SW480 (cell line): ENCODE measurements at regions not wholly inside any gene's neighbourhood (a gene's known extent, or its start where the extent isn't known, plus 50 kb on each side); places are given as distances from the start of the nearest gene placed in this dataset.

Experiments used
- DNase-seq: peaks from one replicate; pipeline ENCODE4 v3.0.0-alpha.2; 2016; ENCODE audit warnings: low spot score

- no peak for DNase-seq
These were observed 851.0 kb upstream of the PHF14 start for GRCh38 chr7:10122551-10123100.

- DNase-seq = no peak
These were observed 844.9 kb upstream of the PHF14 start for GRCh38 chr7:10128748-10129147.

- no peak for DNase-seq
These were observed 835.4 kb upstream of the PHF14 start for GRCh38 chr7:10138087-10138854.

GRCh38 chr7:10146271-10146670, 827.4 kb upstream of the PHF14 start:
- no peak for DNase-seq

- DNase-seq = no peak
These were observed 816.7 kb upstream of the PHF14 start for GRCh38 chr7:10156972-10157371.

- DNase-seq = no peak
These were observed 791.7 kb upstream of the PHF14 start for GRCh38 chr7:10181996-10182395.

- DNase-seq = no peak
These were observed 781.6 kb upstream of the PHF14 start for GRCh38 chr7:10192074-10192473.

GRCh38 chr7:10205696-10206095, 768.0 kb upstream of the PHF14 start:
- no peak for DNase-seq

GRCh38 chr7:10210000-10210399, 763.7 kb upstream of the PHF14 start:
- no peak for DNase-seq

GRCh38 chr7:10211016-10211415, 762.7 kb upstream of the PHF14 start:
- DNase-seq = no peak

- DNase-seq = no peak
These were observed 761.8 kb upstream of the PHF14 start for GRCh38 chr7:10211861-10212260.

GRCh38 chr7:10212649-10213048, 761.0 kb upstream of the PHF14 start:
- DNase-seq = no peak

GRCh38 chr7:10216462-10216861, 757.2 kb upstream of the PHF14 start:
- DNase-seq = no peak

- no peak for DNase-seq
These were observed 752.6 kb upstream of the PHF14 start for GRCh38 chr7:10221084-10221483.

- no peak for DNase-seq
These were observed 750.7 kb upstream of the PHF14 start for GRCh38 chr7:10222976-10223375.

- DNase-seq = no peak
These were observed 748.4 kb upstream of the PHF14 start for GRCh38 chr7:10225275-10225674.

GRCh38 chr7:10237306-10237705, 736.4 kb upstream of the PHF14 start:
- peak; percentile 72 for DNase-seq

- DNase-seq = no peak
These were observed 735.0 kb upstream of the PHF14 start for GRCh38 chr7:10238641-10239040.

GRCh38 chr7:10239695-10240345, 733.9 kb upstream of the PHF14 start:
- no peak for DNase-seq

GRCh38 chr7:10245406-10245805, 728.3 kb upstream of the PHF14 start:
- DNase-seq = no peak

- DNase-seq = peak; percentile 46
These were observed 716.2 kb upstream of the PHF14 start for GRCh38 chr7:10257438-10257837.

- DNase-seq = no peak
These were observed 706.7 kb upstream of the PHF14 start for GRCh38 chr7:10266976-10267375.

- no peak for DNase-seq
These were observed 705.6 kb upstream of the PHF14 start for GRCh38 chr7:10268034-10268433.

GRCh38 chr7:10282909-10283308, 690.8 kb upstream of the PHF14 start:
- DNase-seq = no peak
